Activated T-helper 2 cell treated with anti-CD3 and anti-CD28 coated beads, Interferon-gamma antibody, Interleukin-2, Interleukin-4, amounts not matched to agents 10 μg/mL and 5 μg/mL and 100 μg/mL, durations not matched to agents 14 hours and 24 hours and 36 hours (primary cell): ENCODE measurements at regions not wholly inside any gene's neighbourhood (a gene's known extent, or its start where the extent isn't known, plus 50 kb on each side); places are given as distances from the start of the nearest gene placed in this dataset.

Source experiments
- DNase-seq: peaks from one replicate; pipeline ENCODE4 v3.0.0; 2021; ENCODE audit warnings: low spot score
- H3K27ac Mint-ChIP-seq: one replicate; pipeline ENCODE4 v1.8.0; 2021; ENCODE audit warnings: mixed read lengths
- H3K27me3 Mint-ChIP-seq: one replicate; pipeline ENCODE4 v1.8.0; 2021; ENCODE audit warnings: low read depth, mixed read lengths
- H3K36me3 Mint-ChIP-seq: one replicate; pipeline ENCODE4 v1.8.0; 2021; ENCODE audit warnings: low read depth, mixed read lengths
- H3K4me1 Mint-ChIP-seq: one replicate; pipeline ENCODE4 v1.8.0; 2021; ENCODE audit warnings: low read depth, mixed read lengths
- H3K4me3 Mint-ChIP-seq: one replicate; pipeline ENCODE4 v1.8.0; 2021; ENCODE audit warnings: low read depth, mild to moderate bottlenecking, moderate library complexity, mixed read lengths
- H3K9me3 Mint-ChIP-seq: one replicate; pipeline ENCODE4 v1.8.0; 2021; ENCODE audit warnings: mixed read lengths
- intact Hi-C: fragments of 100-400 bp; cut with micrococcal nuclease; formaldehyde crosslinking; loops from one replicate; pipeline ENCODE4 v1.15.1; 2023

DNA sequence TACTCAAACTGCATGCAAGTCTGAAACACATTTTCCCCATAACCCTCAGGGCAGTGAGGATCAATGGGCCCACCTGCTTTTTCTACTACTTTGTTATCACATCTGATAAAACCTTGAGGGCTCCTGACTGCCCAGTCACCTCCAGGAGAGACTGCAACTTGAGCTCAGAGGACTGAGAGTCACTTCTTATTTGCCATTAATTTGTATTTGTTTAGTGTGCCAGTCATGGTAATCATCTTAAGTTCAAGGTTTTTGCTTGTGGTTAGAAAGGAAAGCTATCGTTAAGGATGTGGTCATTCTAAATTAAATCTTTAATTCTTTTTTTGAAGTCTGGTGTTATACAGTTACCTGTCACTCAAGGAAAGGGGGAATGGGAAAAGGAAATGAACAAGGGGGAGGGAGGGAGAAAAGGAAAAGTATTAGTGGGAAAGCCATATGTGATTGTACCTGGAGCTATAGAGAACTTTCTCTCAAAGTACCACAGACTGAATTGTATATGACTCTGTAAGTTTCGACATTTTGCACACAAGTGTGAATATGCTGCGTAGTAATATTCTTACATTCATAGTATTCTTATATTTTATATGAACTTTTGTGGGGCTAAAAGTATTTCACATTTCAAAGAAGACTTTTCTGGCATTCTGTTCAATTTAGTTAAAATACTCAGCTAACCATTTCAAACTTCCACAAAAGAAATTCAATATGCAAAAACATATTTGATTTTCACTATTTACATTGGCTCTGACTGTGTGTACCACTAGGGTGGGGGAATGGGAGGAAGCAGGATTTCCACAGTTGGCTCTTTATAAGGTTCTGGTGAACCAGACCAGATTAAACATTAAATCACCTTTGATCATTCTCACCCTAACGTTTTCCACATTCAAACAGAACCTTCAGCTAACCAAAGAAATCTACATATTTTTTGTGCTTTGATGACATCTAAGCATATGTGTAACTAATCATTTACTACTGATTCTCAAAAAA, 166.5 kb upstream of the ATP11B start:
- Mint-ChIP-seq H3K4me3 (no peak overlapping the region), H3K36me3 (no peaks in the 10 kb centered on the region), H3K9me3 (no peaks in the 10 kb centered on the region), H3K27me3 (peaks cover 9% of the 10 kb centered on the region), H3K4me1 (peaks cover 3% of the 10 kb centered on the region), H3K27ac (no peak overlapping the region)
- no peak for DNase-seq
- intact Hi-C loops, result no loop called here

DNA sequence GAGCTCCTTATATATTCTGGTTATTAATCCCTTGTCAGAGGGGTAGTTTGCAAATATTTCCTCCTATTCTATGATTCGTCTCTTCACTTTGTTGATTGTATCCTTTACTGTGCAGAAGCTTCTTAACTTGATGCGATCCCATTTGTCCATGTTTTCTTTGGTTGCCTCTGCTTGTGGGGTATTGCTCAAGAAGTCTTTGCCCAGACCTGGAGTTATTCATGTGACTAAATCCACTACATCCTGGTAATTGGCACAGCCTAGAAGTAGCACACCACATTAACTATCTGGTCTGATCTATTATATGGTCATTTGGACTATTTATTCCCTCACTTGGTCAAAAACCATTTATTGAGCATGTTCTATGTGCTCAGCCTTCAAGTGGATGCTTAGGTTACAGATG, 164.8 kb upstream of the ATP11B start:
- Mint-ChIP-seq H3K27ac (no peak overlapping the region), H3K9me3 (no peaks in the 10 kb centered on the region), H3K4me3 (no peak overlapping the region), H3K4me1 (peaks cover 3% of the 10 kb centered on the region), H3K36me3 (no peaks in the 10 kb centered on the region), H3K27me3 (peaks cover 9% of the 10 kb centered on the region)
- DNase-seq, result no peak
- intact Hi-C loops, result no loop called here

DNA sequence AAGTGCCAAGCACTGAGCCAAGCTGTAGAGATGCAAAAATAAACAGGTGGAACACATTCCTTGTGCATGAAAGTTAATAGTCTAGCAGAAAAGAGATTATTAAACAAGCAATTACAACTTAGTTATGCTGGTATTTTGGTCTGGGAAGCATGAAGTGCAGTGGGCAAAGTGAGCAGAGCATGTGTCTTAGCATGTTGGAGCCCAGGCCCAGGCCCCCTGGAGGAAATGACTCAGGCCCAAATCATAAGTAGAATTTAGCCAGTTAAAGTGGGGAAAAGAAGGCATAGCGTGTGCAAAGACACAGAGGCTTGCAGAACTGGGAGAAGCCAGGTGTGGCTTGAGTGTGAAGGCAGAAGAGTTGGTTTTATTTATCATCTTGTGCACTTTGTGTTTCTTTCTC, 163.8 kb upstream of the ATP11B start:
- H3K27me3 Mint-ChIP-seq, result peaks cover 9% of the 10 kb centered on the region
- H3K9me3 Mint-ChIP-seq, result no peaks in the 10 kb centered on the region
- H3K36me3 Mint-ChIP-seq, result no peaks in the 10 kb centered on the region
- no peak overlapping the region for H3K27ac Mint-ChIP-seq
- H3K4me1 Mint-ChIP-seq, result peaks cover 3% of the 10 kb centered on the region
- intact Hi-C loops, result no loop called here
- DNase-seq, result no peak
- H3K4me3 Mint-ChIP-seq, result no peak overlapping the region

DNA sequence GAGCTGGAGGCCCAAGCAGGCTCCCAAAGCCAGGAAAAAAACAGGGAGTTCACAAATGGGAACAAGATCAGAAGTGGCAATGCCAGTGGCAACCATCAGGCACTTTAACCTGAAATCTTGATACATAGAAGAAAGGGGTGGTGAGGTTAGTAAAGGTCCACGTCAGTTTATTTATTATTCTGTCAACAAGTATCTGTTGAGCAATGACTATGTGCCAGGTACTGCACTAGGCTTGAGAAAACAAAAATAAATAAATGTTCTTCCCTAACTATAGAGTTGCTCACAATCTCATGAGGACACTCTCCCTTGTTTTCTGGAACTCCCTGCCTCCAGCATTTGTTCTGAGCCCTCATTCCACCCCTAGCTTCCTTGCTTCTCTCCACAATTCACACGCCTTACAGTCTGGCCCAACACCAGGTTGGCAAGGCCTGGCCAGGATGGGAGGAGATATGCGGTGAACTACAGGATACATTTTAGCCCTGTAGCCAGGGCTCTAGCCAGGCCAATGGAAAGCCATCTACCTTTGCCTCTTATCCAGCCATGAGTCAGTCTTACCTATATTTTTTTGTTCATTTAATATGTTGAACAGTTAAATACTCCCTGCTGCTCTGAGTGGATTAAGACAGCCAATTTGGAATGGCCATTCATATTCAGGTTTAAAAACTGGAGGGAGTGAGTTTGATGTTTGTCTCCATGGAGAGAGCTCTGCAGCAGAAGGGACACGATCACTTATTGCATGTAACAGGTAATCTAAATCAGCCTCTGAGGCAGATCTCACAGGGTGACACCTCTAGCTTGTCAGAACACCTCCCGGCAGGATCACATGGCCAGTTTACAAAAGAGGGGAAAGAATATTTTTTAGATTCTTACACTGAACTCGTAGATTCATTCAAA, 161.9 kb upstream of the ATP11B start:
- H3K4me1 Mint-ChIP-seq, result peaks cover 2% of the 10 kb centered on the region
- no peaks in the 10 kb centered on the region for H3K36me3 Mint-ChIP-seq
- peaks cover 10% of the 10 kb centered on the region for H3K27me3 Mint-ChIP-seq
- intact Hi-C loops, result no loop called here
- no peak overlapping the region for H3K4me3 Mint-ChIP-seq
- H3K27ac Mint-ChIP-seq, result no peak overlapping the region
- H3K9me3 Mint-ChIP-seq, result no peaks in the 10 kb centered on the region
- no peak for DNase-seq

DNA sequence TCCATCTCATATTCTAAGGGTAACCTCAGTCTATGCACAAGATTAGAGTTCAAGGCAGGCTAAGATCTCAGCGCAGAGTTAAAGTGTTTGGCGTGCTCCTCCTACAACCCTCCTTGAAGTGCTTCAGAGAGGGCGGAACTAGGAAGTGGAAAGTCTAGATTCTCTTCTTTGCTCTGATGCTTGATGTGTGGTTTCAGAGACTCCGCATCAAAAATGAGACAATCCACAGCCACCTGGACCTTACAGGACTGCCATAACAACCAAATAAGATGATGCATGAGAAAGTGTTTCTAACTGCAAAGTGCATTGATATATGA, 161.3 kb upstream of the ATP11B start:
- intact Hi-C loops, result no loop called here
- no peak overlapping the region for H3K4me3 Mint-ChIP-seq
- no peak overlapping the region for H3K27ac Mint-ChIP-seq
- H3K27me3 Mint-ChIP-seq, result peaks cover 8% of the 10 kb centered on the region
- no peaks in the 10 kb centered on the region for H3K36me3 Mint-ChIP-seq
- no peak for DNase-seq
- H3K9me3 Mint-ChIP-seq, result no peaks in the 10 kb centered on the region
- H3K4me1 Mint-ChIP-seq, result no peaks in the 10 kb centered on the region

DNA sequence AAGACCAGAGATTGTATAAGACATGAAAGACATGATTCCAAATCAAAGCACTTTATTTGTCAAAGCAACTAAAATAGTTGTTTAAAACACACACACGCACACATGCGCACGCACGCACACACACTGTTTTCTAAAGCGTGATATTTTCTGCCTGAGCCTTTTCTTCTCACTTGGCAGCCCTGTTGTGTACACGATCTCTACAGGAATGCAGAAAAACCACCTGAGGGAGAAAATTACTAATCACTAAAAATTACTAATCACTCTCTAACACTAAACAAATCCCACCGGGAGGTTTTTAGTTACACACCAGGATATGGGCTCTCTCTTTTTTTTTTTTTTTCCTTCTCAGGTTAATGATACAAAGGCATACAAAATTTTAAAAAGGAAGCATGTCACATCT, 160.1 kb upstream of the ATP11B start:
- intact Hi-C loops, result no loop called here
- H3K27me3 Mint-ChIP-seq, result peaks cover 6% of the 10 kb centered on the region
- no peaks in the 10 kb centered on the region for H3K36me3 Mint-ChIP-seq
- no peak for DNase-seq
- no peak overlapping the region for H3K4me3 Mint-ChIP-seq
- no peaks in the 10 kb centered on the region for H3K4me1 Mint-ChIP-seq
- no peaks in the 10 kb centered on the region for H3K9me3 Mint-ChIP-seq
- H3K27ac Mint-ChIP-seq, result no peak overlapping the region

DNA sequence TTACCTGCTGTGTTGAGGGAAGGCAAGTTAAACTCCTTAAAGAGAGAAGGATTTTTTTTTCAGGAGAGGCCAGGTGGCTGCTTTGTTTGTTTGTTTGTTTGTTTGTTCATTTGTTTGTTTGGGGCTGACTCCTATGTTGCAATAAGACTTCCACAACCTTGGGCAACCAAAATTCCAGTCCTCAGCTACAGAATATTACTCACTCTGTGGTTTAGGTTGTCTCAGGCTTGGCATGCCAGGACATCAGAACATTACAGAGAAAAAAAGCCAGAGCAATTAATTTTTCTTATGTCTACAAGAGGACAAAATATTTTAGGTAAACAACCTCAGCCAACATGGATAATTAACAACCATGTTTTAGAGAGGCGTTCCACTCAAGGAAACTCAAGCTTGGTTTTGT, 156.7 kb upstream of the ATP11B start:
- no peaks in the 10 kb centered on the region for H3K36me3 Mint-ChIP-seq
- H3K27ac Mint-ChIP-seq, result no peak overlapping the region
- H3K4me3 Mint-ChIP-seq, result no peak overlapping the region
- DNase-seq, result no peak
- intact Hi-C loops, result no loop called here
- H3K4me1 Mint-ChIP-seq, result no peaks in the 10 kb centered on the region
- H3K27me3 Mint-ChIP-seq, result peaks cover 4% of the 10 kb centered on the region
- no peaks in the 10 kb centered on the region for H3K9me3 Mint-ChIP-seq

DNA sequence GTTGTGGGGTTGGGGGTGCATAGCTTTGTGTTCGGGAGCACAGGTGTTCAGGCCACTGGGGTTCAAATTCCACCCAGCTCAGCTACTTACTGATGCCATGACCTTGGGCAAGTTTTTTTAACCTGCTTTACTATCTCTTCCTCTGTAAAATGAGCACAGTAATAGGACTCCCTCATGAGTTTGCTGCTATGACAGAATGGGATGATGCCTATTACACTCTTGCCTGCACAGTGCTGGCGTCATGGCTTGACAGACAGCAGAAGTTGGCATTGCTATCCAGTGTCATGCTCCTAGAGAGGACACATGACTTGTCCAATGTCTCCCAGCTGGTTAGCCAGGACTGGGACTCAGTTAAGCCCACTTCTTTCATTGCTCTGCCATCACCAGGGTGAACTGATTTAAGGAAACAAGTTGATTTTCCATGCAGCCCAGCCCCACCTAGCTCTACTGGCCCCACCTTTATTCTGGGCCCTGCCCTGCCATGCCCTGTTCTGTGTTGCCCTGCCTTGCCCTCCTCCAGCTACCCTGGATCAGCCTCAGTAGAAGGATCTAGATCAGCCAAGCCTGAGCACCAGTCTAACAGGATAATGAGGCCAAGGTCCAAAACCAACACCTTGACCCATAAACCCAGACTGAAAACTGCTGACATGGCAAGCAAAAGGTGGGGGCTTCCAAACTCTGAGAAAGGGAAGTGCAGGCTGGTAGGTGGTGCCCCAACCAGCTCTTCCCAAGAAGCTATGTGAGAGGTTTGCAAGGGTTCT, 155.8 kb upstream of the ATP11B start:
- intact Hi-C loops, result no loop called here
- Mint-ChIP-seq H3K4me3 (no peak overlapping the region), H3K27ac (no peak overlapping the region), H3K4me1 (no peaks in the 10 kb centered on the region), H3K27me3 (peaks cover 4% of the 10 kb centered on the region), H3K36me3 (no peaks in the 10 kb centered on the region), H3K9me3 (no peaks in the 10 kb centered on the region)
- no peak for DNase-seq

DNA sequence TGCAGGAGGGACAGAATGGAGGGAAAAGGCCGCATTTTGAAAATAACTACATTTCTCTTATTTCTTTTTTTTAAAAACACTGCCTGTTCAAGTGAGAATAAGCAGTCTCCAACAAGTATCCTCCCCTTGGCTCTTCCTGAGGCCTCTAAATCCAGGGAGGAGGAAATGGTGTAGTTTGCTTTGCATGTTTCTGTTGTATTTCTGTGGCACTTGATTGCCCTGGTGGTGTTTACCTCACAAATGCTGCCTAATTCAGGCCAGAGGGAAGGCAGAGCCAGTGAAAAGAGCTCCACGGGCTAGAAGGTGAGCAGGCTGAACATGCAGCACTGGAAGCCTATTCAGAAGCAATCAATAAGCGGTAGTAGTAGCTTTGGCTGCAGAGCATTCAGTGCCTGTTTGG, 149.3 kb upstream of the ATP11B start:
- intact Hi-C loops, result loop anchor here (2.0 kb wide), 1 partner anchor 39 kb away; no protein-coding TSS in a partner anchor
- H3K27ac Mint-ChIP-seq, result no peak overlapping the region
- peaks cover 5% of the 10 kb centered on the region for H3K27me3 Mint-ChIP-seq
- H3K4me1 Mint-ChIP-seq, result peaks cover 4% of the 10 kb centered on the region
- DNase-seq, result no peak
- H3K4me3 Mint-ChIP-seq, result no peak overlapping the region
- no peaks in the 10 kb centered on the region for H3K9me3 Mint-ChIP-seq
- H3K36me3 Mint-ChIP-seq, result no peaks in the 10 kb centered on the region

DNA sequence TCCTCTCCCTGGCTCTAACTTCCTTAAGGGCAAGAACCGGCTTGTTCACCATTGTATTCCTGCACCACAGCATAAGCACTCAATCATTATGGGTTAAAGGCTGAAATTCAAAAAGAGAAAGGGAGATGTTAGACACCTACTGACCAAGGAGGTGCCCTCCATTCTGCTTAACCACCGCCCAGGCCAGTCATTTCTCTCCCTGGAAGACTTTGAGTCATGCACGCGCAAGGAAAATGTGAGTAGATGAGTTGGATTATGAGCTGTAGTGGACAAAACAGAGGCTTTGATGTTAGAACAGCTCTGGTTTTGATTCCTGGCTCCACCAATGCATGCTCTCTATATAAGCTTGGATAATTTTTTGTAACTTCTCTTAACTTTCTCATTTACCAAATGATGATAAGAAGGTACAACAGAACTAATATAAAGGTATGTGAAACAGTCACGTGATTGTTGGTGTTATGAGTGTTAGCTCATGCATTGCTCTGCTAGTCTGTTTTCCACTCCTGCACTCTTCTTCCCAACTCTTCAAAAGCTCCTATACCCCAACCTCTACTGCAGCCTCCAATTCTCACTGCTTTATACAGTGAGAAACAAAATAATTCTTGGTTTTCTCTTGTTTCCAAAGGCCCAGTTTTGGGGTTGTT, 148.4 kb upstream of the ATP11B start:
- Mint-ChIP-seq H3K27me3 (peaks cover 5% of the 10 kb centered on the region), H3K27ac (no peak overlapping the region), H3K9me3 (no peaks in the 10 kb centered on the region), H3K36me3 (no peaks in the 10 kb centered on the region), H3K4me1 (peaks cover 4% of the 10 kb centered on the region), H3K4me3 (no peak overlapping the region)
- no peak for DNase-seq
- intact Hi-C loops, result loop anchor here (2.0 kb wide), 1 partner anchor 38 kb away; no protein-coding TSS in a partner anchor

DNA sequence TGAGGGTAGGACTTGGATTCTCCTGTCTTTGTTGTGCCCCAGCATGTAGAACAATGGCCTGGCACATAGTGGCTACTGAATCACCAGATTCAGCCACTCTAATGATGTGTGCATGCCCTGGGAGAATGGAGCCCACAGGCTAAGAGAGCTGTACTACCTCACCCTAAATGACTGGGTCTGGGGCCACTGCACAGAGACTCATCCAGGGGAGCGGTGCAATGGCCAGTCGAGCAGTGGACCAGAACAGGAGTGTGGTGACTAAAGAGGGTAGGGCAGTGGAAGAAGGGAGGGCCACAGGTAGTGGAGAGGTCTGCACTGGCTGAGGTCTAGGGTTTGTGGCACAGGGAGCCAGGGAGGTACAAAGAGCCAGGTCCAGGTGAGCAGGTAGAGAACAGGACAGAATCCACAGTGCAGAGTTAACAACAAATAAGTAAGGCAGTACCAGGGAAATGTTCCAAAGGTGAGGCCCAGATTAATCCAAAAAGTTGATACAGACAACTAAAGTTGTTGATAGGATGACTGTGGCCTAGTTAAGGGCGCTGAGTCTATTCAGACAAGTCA, 142.7 kb upstream of the ATP11B start:
- no peak for DNase-seq
- Mint-ChIP-seq H3K4me3 (no peak overlapping the region), H3K27me3 (peaks cover 6% of the 10 kb centered on the region), H3K36me3 (no peaks in the 10 kb centered on the region), H3K4me1 (no peaks in the 10 kb centered on the region), H3K9me3 (no peaks in the 10 kb centered on the region), H3K27ac (no peak overlapping the region)
- intact Hi-C loops, result no loop called here

DNA sequence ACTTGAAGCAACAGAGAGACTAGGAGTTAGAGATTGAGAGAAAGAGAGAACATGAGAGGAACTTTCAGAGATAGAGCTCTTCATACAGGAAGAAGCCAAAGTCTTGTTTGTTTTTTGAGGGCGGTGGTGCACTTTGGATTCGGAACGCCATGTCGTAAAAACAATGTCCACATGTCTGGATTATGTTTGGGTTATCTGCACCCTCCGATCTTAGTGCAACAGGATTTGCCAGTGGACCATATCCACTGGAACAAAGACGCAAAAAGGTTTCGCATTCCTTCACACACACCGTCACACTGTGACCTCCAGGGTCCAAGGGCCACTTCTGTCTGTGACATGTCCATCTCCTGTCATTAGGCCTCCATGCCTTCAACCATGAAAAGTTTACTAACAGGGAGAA, 141.8 kb upstream of the ATP11B start:
- intact Hi-C loops, result no loop called here
- Mint-ChIP-seq H3K27me3 (peaks cover 5% of the 10 kb centered on the region), H3K27ac (no peak overlapping the region), H3K9me3 (no peaks in the 10 kb centered on the region), H3K4me1 (no peaks in the 10 kb centered on the region), H3K36me3 (no peaks in the 10 kb centered on the region), H3K4me3 (no peak overlapping the region)
- no peak for DNase-seq
